ENCODE measurements at regions not wholly inside any gene's neighbourhood (a gene's known extent, or its start where the extent isn't known, plus 50 kb on each side); places are given as distances from the start of the nearest gene placed in this dataset.

DNA sequence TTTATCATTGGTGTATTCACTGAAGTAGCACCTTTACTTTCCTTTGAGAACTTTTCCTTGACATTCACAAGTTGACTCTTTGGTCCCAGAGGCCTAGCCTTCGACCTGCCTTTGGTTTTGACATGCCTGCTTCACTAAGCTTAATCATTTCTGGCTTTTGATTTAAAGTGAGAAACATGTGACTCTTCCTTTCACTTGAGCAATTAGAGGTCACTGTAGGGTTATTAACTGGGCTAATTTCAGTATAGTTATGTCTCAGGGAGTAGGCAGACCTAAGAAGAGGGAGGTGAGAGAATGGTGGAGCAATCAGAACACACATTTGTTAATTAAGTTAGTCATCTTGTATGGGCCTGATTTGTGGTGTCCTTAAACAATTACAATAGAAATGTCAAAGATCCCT, 1040.7 kb upstream of the SLC39A10 start:
- no peak overlapping the region for H3K4me3 ChIP-seq (ENCODE audit: low read length)
- no peak for TF ChIP-seq CTCF (conservative IDR thresholded peaks at IDR 0.05; ENCODE audit: low read length)

GRCh38 chr2:194610297-194610696, 1046.7 kb upstream of the SLC39A10 start:
- H3K4me3 ChIP-seq (ENCODE audit: low read length): no peak overlapping the region
- no peak for TF ChIP-seq CTCF (conservative IDR thresholded peaks at IDR 0.05; ENCODE audit: low read length)
- no peak for DNase-seq (ENCODE audit: low read depth)

More for the DNA sequence above, 1040.7 kb upstream of the SLC39A10 start:
- no peak for DNase-seq (ENCODE audit: low read depth)

GRCh38 chr2:194603429-194603828, 1053.6 kb upstream of the SLC39A10 start:
- no peak overlapping the region for H3K4me3 ChIP-seq (ENCODE audit: low read length)
- no peak for DNase-seq (ENCODE audit: low read depth)
- no peak for TF ChIP-seq CTCF (conservative IDR thresholded peaks at IDR 0.05; ENCODE audit: low read length)

GRCh38 chr2:194602750-194603149, 1054.3 kb upstream of the SLC39A10 start:
- no peak for DNase-seq (ENCODE audit: low read depth)
- no peak overlapping the region for H3K4me3 ChIP-seq (ENCODE audit: low read length)
- no peak for TF ChIP-seq CTCF (conservative IDR thresholded peaks at IDR 0.05; ENCODE audit: low read length)

- no peak for DNase-seq (ENCODE audit: low read depth)
- no peak overlapping the region for H3K4me3 ChIP-seq (ENCODE audit: low read length)
- TF ChIP-seq CTCF (conservative IDR thresholded peaks at IDR 0.05; ENCODE audit: low read length): no peak
Measured at GRCh38 chr2:194591192-194591591, 1065.8 kb upstream of the SLC39A10 start.

DNA sequence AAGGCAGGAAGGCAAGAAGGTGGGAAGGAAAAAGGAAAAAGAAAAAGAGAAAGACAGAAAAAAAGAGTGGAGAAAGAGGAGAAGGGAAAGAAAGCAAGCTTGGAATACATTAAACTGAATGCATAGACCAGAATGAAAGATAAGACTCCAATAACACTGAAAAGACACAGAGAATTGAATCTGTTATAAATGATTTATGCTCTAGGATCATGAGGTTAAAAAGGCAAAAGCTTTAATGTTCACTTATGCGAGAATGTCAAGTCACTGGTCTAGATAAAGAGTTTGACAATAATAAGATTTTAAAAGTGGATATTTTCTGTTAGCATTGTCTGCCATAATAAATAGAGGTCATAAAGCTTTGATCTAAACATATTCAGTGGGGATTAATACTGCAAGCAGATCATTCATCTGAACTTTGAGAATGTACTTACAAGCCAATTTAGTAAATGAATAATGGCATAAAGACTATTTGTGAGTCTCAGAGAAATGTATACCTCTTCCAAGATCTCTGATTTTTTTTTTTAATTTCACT, 1069.2 kb upstream of the SLC39A10 start:
- no peak for DNase-seq (ENCODE audit: low read depth)
- H3K4me3 ChIP-seq (ENCODE audit: low read length): no peak overlapping the region
- TF ChIP-seq CTCF (conservative IDR thresholded peaks at IDR 0.05; ENCODE audit: low read length): no peak

DNA sequence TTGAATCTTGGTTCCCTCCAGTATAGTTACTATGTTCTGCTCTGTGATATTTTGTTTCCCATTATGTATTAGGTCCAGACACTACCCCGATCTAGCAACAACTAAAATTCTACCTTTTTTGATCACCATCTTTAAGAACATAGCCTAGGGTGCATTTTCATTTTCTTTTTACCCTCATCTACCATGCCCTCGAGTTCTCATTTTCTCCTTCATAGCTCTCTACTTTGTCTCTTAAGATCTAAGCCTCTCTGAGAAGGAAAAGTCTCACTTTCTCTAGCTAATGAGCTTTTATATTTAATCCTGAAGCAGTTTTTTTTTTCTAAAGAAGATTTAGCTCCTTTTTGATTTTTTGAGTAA, 1089.4 kb upstream of the SLC39A10 start:
- no peak for TF ChIP-seq CTCF (conservative IDR thresholded peaks at IDR 0.05; ENCODE audit: low read length)
- no peak for DNase-seq (ENCODE audit: low read depth)
- H3K4me3 ChIP-seq (ENCODE audit: low read length): no peak overlapping the region
